A549 (cell line): ENCODE measurements at regions not wholly inside any gene's neighbourhood (a gene's known extent, or its start where the extent isn't known, plus 50 kb on each side); places are given as distances from the start of the nearest gene placed in this dataset.

Experiments used
- CTCF ChIP-seq: fragments of >200 bp; sonication (Bioruptor Twin); formaldehyde crosslinking; IDR thresholded peaks from 3 replicates; pipeline ENCODE4 v1.5.1; 2016
- E2F6 ChIP-seq: IDR thresholded peaks from 2 replicates; pipeline ENCODE4 v1.6.1; 2012; ENCODE audit warnings: low read depth, borderline replicate concordance

- TF ChIP-seq E2F6 (no peak), CTCF (no peak)
These were observed 71.0 kb upstream of the SIRPA start for GRCh38 chr20:1824181-1824580.
